Sigmoid colon (tissue), 6 donors: ENCODE measurements at regions not wholly inside any gene's neighbourhood (a gene's known extent, or its start where the extent isn't known, plus 50 kb on each side); places are given as distances from the start of the nearest gene placed in this dataset.

Experiments used
- DNase-seq: peaks from one replicate; pipeline ENCODE4 v3.0.0-alpha.2; 2019
- H3K27ac ChIP-seq, 4 donors: fragments of 200-600 bp; sonication (generic); one replicate each; pipeline ENCODE4 v1.5.1; 2016 to 2019; ENCODE audit warnings: mild to moderate bottlenecking in 1 of 4
- H3K27me3 ChIP-seq, 3 donors: fragments of 200-600 bp; sonication (generic); one replicate each; pipeline ENCODE4 v1.5.1; 2019; ENCODE audit warnings: mild to moderate bottlenecking in 1 of 3
- H3K36me3 ChIP-seq, 4 donors: fragments of 200-600 bp; sonication (generic); one replicate each; pipeline ENCODE4 v1.5.1; 2016 to 2019
- H3K4me1 ChIP-seq, 4 donors: fragments of 200-600 bp; sonication (generic); one replicate each; pipeline ENCODE4 v1.5.1; 2017 to 2019
- H3K4me3 ChIP-seq, 4 donors: fragments of 200-600 bp; sonication (generic); one replicate each; pipeline ENCODE4 v1.5.1; 2017 to 2019; ENCODE audit warnings: mild to moderate bottlenecking in 2 of 4, moderate library complexity in 1 of 4
- H3K9me3 ChIP-seq, 4 donors: fragments of 200-600 bp in 3 of 4; sonication (generic) in 3 of 4; one replicate each; pipeline versions ENCODE4 v1.5.1 to v1.6.1; 2013 to 2019
- EP300 ChIP-seq, 4 donors: sonication (generic); formaldehyde crosslinking; IDR thresholded peaks; one replicate each; pipeline ENCODE4 v1.6.1; 2017; ENCODE audit warnings: antibody characterized with exemption in 4 of 4
- POLR2A ChIP-seq, 2 donors: fragments of 450-650 bp; IDR thresholded peaks; one replicate each; pipeline ENCODE4 v1.6.1; 2016; ENCODE audit warnings: antibody characterized with exemption in 2 of 2, mild to moderate bottlenecking in 2 of 2, moderate library complexity in 2 of 2
- POLR2AphosphoS5 ChIP-seq, 4 donors: sonication (generic); formaldehyde crosslinking; IDR thresholded peaks; one replicate each; pipeline ENCODE4 v1.6.1; 2017; ENCODE audit warnings: antibody characterized with exemption in 4 of 4
- WGBS, 2 donors: extraction: QIAGEN DNeasy Blood & Tissue Kit; methylation state at CpG; one replicate each; pipeline ENCODE4 v1.1.7; 2013; 5-methylcytosine and 5-hydroxymethylcytosine counted together
- intact Hi-C: fragments of 100-400 bp; cut with DNase I; formaldehyde crosslinking; loops from one replicate; pipeline ENCODE4 v1.15.1; 2023
- TF ChIP-seq, protein P1 (sequence below), 4 experiments: fragments of 450-650 bp in 3 of 4; fragments of 200-600 bp in 1 of 4; IDR thresholded peaks; one replicate each; pipeline ENCODE4 v1.5.1; 2016 to 2019; ENCODE audit warnings: antibody characterized with exemption in 4 of 4, mild to moderate bottlenecking in 3 of 4, moderate library complexity in 2 of 4
- donor health status: healthy with polysubstance abuse.
- donor health status: healthy.

DNA sequence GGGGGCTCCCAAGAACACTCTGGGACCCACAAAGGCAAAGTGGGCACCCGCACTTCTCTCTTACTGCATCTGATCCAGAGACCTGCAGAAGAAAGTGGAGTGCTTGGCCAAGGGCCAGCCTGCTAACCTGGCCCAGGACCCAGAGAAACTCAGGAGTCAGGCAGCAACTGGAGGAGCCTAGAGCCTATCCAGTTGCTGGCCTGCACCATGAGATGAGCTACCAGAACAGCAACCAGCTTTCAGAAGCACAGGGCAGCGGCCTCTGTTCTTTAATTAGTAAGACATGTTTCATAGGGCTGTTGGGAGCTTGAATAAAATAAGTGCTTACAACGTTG is 298.3 kb downstream of the GADD45G start:
- no peaks in the 10 kb centered on the region for H3K27me3 ChIP-seq
- H3K4me1 ChIP-seq: peaks cover 0 to 11% (median 8%) of the 10 kb centered on the region in 4 donors
- TF ChIP-seq POLR2A (IDR thresholded peaks at IDR 0.05) (no peak), EP300 (IDR thresholded peaks at IDR 0.05) (no peak), POLR2AphosphoS5 (IDR thresholded peaks at IDR 0.05) (no peak)
- TF ChIP-seq, protein P1, sequence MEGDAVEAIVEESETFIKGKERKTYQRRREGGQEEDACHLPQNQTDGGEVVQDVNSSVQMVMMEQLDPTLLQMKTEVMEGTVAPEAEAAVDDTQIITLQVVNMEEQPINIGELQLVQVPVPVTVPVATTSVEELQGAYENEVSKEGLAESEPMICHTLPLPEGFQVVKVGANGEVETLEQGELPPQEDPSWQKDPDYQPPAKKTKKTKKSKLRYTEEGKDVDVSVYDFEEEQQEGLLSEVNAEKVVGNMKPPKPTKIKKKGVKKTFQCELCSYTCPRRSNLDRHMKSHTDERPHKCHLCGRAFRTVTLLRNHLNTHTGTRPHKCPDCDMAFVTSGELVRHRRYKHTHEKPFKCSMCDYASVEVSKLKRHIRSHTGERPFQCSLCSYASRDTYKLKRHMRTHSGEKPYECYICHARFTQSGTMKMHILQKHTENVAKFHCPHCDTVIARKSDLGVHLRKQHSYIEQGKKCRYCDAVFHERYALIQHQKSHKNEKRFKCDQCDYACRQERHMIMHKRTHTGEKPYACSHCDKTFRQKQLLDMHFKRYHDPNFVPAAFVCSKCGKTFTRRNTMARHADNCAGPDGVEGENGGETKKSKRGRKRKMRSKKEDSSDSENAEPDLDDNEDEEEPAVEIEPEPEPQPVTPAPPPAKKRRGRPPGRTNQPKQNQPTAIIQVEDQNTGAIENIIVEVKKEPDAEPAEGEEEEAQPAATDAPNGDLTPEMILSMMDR (IDR thresholded peaks at IDR 0.05): no peak
- intact Hi-C loops: no loop called here
- H3K4me3 ChIP-seq: no peak overlapping the region
- no peaks in the 10 kb centered on the region for H3K36me3 ChIP-seq
- 82 to 84% methylated on average over 3 of the region's 3 CpGs for WGBS, 2 donors
- H3K9me3 ChIP-seq: no peaks in the 10 kb centered on the region
- no peak overlapping the region for H3K27ac ChIP-seq
- no peak for DNase-seq

DNA sequence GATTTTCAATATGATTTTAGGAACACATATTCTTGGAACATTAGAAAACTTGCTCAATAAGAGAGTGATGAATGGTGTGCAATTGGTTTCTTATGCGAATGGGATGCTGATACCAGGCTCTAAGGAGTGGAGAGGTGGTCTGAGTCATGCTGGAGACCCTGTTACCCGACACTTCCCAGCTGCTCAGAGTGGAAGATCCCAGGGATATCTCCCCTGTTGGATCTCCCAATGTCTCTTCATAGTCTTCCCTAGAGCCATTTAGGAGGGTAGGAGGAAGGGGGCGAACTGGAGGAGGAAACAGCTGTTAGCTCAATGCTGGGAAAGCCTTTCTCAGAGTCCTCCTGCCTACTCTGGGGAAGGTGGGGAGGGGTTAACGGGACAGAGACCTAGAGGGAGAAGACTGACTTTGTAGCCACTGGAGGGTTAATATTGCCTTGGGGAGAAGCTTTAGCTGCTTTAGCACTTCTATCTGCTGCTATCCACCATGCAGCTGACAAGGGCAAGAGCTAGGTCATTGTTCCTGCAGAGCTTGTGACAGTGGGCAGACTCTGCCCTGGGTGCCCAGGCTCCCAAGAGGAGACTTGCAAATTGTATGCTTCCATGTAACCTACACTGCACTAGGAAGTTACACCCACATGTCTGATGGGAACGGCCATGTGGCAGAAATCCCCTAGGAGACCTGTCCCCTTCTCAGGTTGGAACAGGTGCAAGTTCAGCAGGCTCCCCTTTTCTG is 301.0 kb downstream of the GADD45G start:
- TF ChIP-seq POLR2AphosphoS5 (IDR thresholded peaks at IDR 0.05) (no peak), POLR2A (IDR thresholded peaks at IDR 0.05) (no peak), EP300 (IDR thresholded peaks at IDR 0.05) (no peak)
- TF ChIP-seq, protein P1 (IDR thresholded peaks at IDR 0.05): no peak
- H3K4me3 ChIP-seq: no peak overlapping the region
- no peaks in the 10 kb centered on the region for H3K27me3 ChIP-seq
- DNase-seq: no peak
- H3K9me3 ChIP-seq: no peaks in the 10 kb centered on the region
- no peaks in the 10 kb centered on the region for H3K36me3 ChIP-seq
- H3K27ac ChIP-seq: no peak overlapping the region
- 93% methylated on average over 5 of the region's 5 CpGs for WGBS, 2 donors
- peaks cover 0 to 11% (median 8%) of the 10 kb centered on the region in 4 donors for H3K4me1 ChIP-seq
- intact Hi-C loops: no loop called here

DNA sequence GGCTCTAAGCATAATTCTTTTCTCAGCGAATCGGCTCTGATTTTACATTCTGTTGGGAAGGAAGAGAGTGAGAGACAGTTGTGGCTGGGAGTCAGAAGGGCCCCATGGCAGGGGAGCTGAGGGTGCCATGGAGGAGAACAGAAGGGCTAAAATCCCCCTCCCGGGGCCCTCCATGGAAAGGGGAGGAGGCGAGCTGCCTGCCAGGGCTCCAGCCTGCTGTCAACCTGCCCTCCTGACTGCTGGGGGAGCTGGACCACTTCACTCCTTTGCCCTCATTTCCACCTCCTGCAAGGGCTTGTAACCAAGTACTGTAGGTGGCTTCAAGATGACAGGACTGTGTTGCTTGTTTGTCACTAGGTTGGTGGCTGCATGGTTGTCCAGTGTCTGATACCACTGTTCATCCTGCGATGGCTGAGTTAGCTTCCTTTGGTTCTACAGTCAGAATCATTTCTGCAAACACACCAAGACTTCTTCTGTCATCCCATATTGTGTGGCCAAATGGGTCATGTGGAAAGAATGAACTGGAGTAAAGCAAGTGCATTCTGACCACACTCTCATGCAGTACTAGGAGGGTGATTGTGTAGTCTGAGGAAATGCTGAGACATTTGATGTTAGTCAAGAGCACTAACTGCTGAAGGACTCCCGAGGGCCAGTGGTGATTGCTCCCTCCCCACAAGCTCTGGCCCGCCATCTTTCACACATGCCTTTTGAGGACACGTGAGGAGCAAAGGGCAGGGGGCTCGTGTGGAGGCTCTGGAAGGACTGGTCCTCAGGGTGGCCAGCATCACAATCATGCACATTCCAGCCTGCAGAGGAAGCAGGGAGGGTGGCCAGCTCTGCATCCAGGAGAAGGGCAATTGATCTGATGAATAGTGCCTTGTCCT is 307.2 kb downstream of the GADD45G start:
- Histone ChIP-seq H3K4me3 (no peak overlapping the region), H3K36me3 (no peaks in the 10 kb centered on the region), H3K9me3 (no peaks in the 10 kb centered on the region), H3K27ac (no peak overlapping the region), H3K27me3 (no peaks in the 10 kb centered on the region), H3K4me1 (no peaks in the 10 kb centered on the region)
- intact Hi-C loops: no loop called here
- no peak for DNase-seq
- TF ChIP-seq EP300 (IDR thresholded peaks at IDR 0.05) (no peak), POLR2A (IDR thresholded peaks at IDR 0.05) (no peak), POLR2AphosphoS5 (IDR thresholded peaks at IDR 0.05) (no peak)
- TF ChIP-seq, protein P1 (IDR thresholded peaks at IDR 0.05): no peak
- 91 to 94% methylated on average over 9 of the region's 9 CpGs for WGBS, 2 donors

DNA sequence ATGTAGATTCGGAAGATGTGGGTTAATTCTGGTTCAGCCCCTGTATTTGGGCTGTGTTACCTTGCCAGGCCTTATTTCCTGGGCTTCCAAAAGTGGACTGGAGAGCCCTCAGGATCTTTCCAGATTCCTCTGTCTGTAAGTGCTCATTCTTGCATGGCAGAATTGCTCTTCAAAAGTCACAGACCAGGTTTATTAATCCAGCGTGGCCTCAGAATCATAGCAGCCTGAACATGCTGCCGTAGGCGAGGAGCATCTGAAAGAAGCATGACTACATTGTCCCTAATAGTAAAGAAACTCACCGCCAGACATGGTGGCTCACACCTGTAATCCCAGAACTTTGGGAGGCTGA is 307.8 kb downstream of the GADD45G start:
- intact Hi-C loops: no loop called here
- no peak for DNase-seq
- Histone ChIP-seq H3K36me3 (no peaks in the 10 kb centered on the region), H3K27me3 (no peaks in the 10 kb centered on the region), H3K27ac (no peak overlapping the region), H3K4me3 (no peak overlapping the region), H3K9me3 (no peaks in the 10 kb centered on the region), H3K4me1 (no peaks in the 10 kb centered on the region)
- TF ChIP-seq POLR2A (IDR thresholded peaks at IDR 0.05) (no peak), POLR2AphosphoS5 (IDR thresholded peaks at IDR 0.05) (no peak), EP300 (IDR thresholded peaks at IDR 0.05) (no peak)
- TF ChIP-seq, protein P1 (IDR thresholded peaks at IDR 0.05): no peak
- WGBS, 2 donors: 95 to 96% methylated on average over 5 of the region's 5 CpGs
